ENCODE measurements at regions not wholly inside any gene's neighbourhood (a gene's known extent, or its start where the extent isn't known, plus 50 kb on each side); places are given as distances from the start of the nearest gene placed in this dataset.

GRCh38 chr1:87450615-87451209 is 122.0 kb downstream of the LMO4 start:
- TF ChIP-seq CTCF (conservative IDR thresholded peaks at IDR 0.05 in 1 of 2, IDR thresholded peaks at IDR 0.05 in 1 of 2; ENCODE audit: low read depth in 1 of 2, low read length in 2 of 2), result no peak
- TF ChIP-seq EZH2 (IDR thresholded peaks at IDR 0.05; ENCODE audit: low read length, missing control alignments), result no peak

Measured in fibroblast of lung (primary cell).